ENCODE measurements at regions not wholly inside any gene's neighbourhood (a gene's known extent, or its start where the extent isn't known, plus 50 kb on each side); places are given as distances from the start of the nearest gene placed in this dataset.

DNA sequence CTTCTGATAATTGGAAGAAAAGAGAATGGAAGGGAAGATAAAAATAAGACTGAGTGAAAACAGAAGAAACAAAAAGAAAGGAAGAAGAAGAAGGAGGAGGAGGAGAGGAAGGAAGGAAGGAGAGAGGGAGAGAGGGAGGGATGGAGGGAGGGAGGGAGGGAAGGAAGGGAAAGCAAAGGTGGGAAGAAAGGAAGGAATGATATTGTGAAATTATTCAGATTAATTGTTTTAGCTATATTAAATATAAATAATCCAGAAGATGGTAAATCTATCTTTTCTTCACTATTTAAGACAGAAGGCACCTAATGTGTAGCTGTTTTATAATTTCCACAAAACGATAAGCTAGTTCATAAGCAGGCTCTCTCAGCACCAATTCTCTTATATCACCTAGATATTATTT lies 191.3 kb upstream of the LRRC7 start:
- TF ChIP-seq, protein P1, sequence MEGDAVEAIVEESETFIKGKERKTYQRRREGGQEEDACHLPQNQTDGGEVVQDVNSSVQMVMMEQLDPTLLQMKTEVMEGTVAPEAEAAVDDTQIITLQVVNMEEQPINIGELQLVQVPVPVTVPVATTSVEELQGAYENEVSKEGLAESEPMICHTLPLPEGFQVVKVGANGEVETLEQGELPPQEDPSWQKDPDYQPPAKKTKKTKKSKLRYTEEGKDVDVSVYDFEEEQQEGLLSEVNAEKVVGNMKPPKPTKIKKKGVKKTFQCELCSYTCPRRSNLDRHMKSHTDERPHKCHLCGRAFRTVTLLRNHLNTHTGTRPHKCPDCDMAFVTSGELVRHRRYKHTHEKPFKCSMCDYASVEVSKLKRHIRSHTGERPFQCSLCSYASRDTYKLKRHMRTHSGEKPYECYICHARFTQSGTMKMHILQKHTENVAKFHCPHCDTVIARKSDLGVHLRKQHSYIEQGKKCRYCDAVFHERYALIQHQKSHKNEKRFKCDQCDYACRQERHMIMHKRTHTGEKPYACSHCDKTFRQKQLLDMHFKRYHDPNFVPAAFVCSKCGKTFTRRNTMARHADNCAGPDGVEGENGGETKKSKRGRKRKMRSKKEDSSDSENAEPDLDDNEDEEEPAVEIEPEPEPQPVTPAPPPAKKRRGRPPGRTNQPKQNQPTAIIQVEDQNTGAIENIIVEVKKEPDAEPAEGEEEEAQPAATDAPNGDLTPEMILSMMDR (IDR thresholded peaks at IDR 0.05; ENCODE audit: low read length): no peak
- TF ChIP-seq EZH2 (IDR thresholded peaks at IDR 0.05; ENCODE audit: borderline replicate concordance, low read length): no peak
